Mesothelial cell of epicardium (in vitro differentiated cells): ENCODE measurements at regions not wholly inside any gene's neighbourhood (a gene's known extent, or its start where the extent isn't known, plus 50 kb on each side); places are given as distances from the start of the nearest gene placed in this dataset.

Experiments
- DNase-seq, 2 experiments: peaks; one replicate each; pipeline ENCODE4 v3.0.0; 2021; ENCODE audit warnings: low spot score in 2 of 2; ENCODE audit not compliant: unreplicated experiment in 2 of 2
- H3K27ac Mint-ChIP-seq: 2 replicates; pipeline ENCODE4 v1.8.0; 2021; ENCODE audit warnings: mixed read lengths
- H3K27me3 Mint-ChIP-seq: 2 replicates; pipeline ENCODE4 v1.8.0; 2021; ENCODE audit warnings: low read depth, mixed read lengths
- H3K36me3 Mint-ChIP-seq: 2 replicates; pipeline ENCODE4 v1.8.0; 2021; ENCODE audit warnings: mixed read lengths
- H3K4me1 Mint-ChIP-seq: 2 replicates; pipeline ENCODE4 v1.8.0; 2021; ENCODE audit warnings: mixed read lengths
- H3K4me3 Mint-ChIP-seq: 2 replicates; pipeline ENCODE4 v1.8.0; 2021; ENCODE audit warnings: mild to moderate bottlenecking, moderate library complexity, mixed read lengths
- H3K9me3 Mint-ChIP-seq: 2 replicates; pipeline ENCODE4 v1.8.0; 2021; ENCODE audit warnings: mixed read lengths
- CTCF ChIP-seq: fragments of 200-600 bp; sonication (generic); IDR thresholded peaks from one replicate; pipeline ENCODE4 v1.5.0; 2021; ENCODE audit warnings: antibody characterized with exemption; ENCODE audit not compliant: unreplicated experiment

GRCh38 chr13:83622422-83622784, 259.9 kb downstream of the SLITRK1 start:
- no peak overlapping the region for H3K27ac Mint-ChIP-seq
- no peak overlapping the region for H3K4me3 Mint-ChIP-seq
- H3K36me3 Mint-ChIP-seq: no peaks in the 10 kb centered on the region
- H3K27me3 Mint-ChIP-seq: no peaks in the 10 kb centered on the region
- peaks cover 2% of the 10 kb centered on the region for H3K4me1 Mint-ChIP-seq
- no peak for DNase-seq
- H3K9me3 Mint-ChIP-seq: no peaks in the 10 kb centered on the region
- TF ChIP-seq CTCF: no peak

DNA sequence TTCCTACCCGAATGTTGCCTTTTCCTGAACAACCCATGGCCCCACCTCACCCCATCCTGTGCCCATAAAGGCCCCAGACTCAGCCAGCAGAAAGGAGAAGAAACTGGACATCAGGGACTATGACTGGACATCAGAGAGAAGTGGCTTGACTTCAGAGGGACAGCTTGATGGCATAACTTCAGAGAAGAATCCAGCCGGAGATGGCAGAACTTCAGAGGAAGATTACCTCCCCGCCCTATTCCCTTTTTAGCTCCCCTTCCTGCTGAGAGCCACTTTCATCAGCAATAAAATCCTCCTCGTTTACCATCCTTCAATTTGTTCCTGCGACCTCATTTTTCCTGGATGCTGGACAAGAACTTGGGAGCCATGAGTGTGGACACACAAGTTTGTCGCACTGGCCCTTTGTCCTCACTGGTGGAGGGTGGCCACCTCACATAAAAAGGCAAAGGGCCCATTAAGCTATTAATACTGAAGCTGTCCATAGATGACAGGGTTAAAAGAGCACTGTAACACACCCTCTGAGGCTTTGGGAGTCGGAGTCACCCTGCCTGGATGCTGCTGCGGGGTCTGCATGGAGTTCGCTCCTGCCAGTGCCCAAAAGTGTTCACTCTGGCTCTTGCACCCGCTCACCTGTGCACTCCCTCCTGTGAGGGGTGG, 260.4 kb downstream of the SLITRK1 start:
- Mint-ChIP-seq H3K4me1 (peaks cover 2% of the 10 kb centered on the region), H3K9me3 (no peaks in the 10 kb centered on the region), H3K27ac (no peak overlapping the region), H3K27me3 (no peaks in the 10 kb centered on the region), H3K36me3 (no peaks in the 10 kb centered on the region), H3K4me3 (no peak overlapping the region)
- TF ChIP-seq CTCF: no peak
- no peak for DNase-seq

DNA sequence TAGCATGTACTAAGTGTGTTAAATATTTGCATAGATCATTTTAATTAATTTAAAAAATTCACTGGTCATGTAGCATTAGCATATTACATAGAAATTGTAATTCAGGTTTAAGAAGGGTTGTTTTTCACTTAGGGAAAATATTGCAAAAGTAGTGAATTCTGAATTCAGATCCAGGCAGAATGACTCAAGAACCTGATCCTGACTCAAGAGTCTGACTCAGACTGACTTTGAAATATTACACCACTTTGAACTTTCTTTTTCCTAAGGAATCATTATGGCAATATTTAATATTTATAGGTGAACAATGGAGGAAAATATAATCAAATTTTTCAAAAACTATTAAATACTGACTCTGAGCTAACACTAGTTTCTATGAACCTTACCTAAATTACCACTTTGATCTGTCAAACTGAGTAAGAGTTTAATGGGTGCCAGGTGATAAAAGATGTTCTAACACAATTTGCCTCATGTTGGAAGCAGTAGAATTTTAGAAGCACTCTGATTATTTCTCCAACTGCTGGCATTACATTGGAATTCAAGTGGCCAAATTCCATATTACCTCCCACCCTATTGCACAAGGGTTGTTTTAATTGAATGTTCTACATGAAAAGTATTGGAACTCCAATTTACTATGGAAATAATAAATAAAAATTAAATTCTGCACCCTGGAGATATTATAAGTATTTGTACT, 261.6 kb downstream of the SLITRK1 start:
- Mint-ChIP-seq H3K9me3 (no peaks in the 10 kb centered on the region), H3K4me1 (peaks cover 2% of the 10 kb centered on the region), H3K36me3 (no peaks in the 10 kb centered on the region), H3K27me3 (no peaks in the 10 kb centered on the region), H3K4me3 (no peak overlapping the region), H3K27ac (no peak overlapping the region)
- no peak for DNase-seq
- TF ChIP-seq CTCF: no peak

- H3K27me3 Mint-ChIP-seq: no peaks in the 10 kb centered on the region
- H3K4me1 Mint-ChIP-seq: peaks cover 2% of the 10 kb centered on the region
- TF ChIP-seq CTCF: no peak
- H3K9me3 Mint-ChIP-seq: peaks cover 5% of the 10 kb centered on the region
- no peak for DNase-seq
- peaks cover 7% of the 10 kb centered on the region for H3K36me3 Mint-ChIP-seq
- H3K4me3 Mint-ChIP-seq: no peak overlapping the region
- no peak overlapping the region for H3K27ac Mint-ChIP-seq
Observed at GRCh38 chr13:83618966-83619365, 263.3 kb downstream of the SLITRK1 start.

DNA sequence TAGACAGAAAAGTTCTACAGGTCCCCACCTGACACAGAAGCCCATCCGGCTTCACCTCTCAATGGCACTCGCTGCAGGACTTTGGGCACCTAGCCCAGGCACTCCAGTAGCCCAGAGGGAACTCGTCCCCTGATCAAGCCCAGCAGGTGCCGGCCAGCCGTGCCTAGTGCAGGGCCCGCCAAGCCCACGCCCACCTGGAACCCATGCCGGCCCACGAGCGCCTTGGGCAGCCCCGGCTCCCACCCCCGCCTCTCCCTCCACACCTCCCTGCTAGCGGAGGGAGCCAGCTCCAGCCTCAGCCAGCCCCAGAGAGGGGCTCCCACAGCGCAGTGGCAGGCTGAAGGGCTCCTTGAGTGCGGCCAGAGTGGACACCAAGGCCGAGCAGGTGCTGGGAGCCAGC, 268.8 kb downstream of the SLITRK1 start:
- H3K4me3 Mint-ChIP-seq: no peak overlapping the region
- DNase-seq: no peak
- H3K4me1 Mint-ChIP-seq: peaks cover 4% of the 10 kb centered on the region
- H3K27ac Mint-ChIP-seq: no peak overlapping the region
- H3K36me3 Mint-ChIP-seq: peaks cover 13% of the 10 kb centered on the region
- TF ChIP-seq CTCF: no peak
- no peaks in the 10 kb centered on the region for H3K27me3 Mint-ChIP-seq
- H3K9me3 Mint-ChIP-seq: peaks cover 21% of the 10 kb centered on the region
